A673 (cell line): ENCODE measurements at regions not wholly inside any gene's neighbourhood (a gene's known extent, or its start where the extent isn't known, plus 50 kb on each side); places are given as distances from the start of the nearest gene placed in this dataset.

ENCODE experiments used
- BruUV-seq: library from RNA; stranded (reverse); fragments of 400-500 nt; replicated peaks from 2 replicates; lab custom pipeline; 2021; lab: Mats Ljungman, UMichigan
- CTCF ChIA-PET: fragments of 300-600 bp; sonication (Branson Sonifier 250); formaldehyde crosslinking; loops from one replicate; lab custom pipeline; 2022; ENCODE audit warnings: antibody characterized with exemption; lab: Charles Lee
- POLR2A ChIA-PET: fragments of 300-600 bp; sonication (Branson Sonifier 250); formaldehyde crosslinking; loops from one replicate; lab custom pipeline; 2022; ENCODE audit warnings: antibody characterized with exemption; ENCODE audit not compliant: low non-redundant PET; lab: Charles Lee
- DNase-seq: peaks from one replicate; pipeline ENCODE4 v3.0.0-alpha.2; 2015; ENCODE audit warnings: low spot score
- H3K27ac ChIP-seq: fragments of 200-600 bp; sonication (generic); 2 replicates; pipeline ENCODE4 v1.5.1; 2016; ENCODE audit warnings: mixed run types, low read depth, mild to moderate bottlenecking, mixed read lengths, antibody characterized with exemption, low read length; ENCODE audit not compliant: poor library complexity, severe bottlenecking
- H3K27me3 ChIP-seq: fragments of 200-600 bp; sonication (generic); replicated peaks from 2 replicates; pipeline ENCODE4 v1.6.1; 2017; ENCODE audit warnings: mixed run types, low read depth, mild to moderate bottlenecking, mixed read lengths, antibody characterized with exemption, low read length; ENCODE audit not compliant: insufficient read depth, poor library complexity
- H3K36me3 ChIP-seq: fragments of 200-600 bp; sonication (generic); 2 replicates; pipeline ENCODE4 v1.6.1; 2016; ENCODE audit warnings: mixed run types, mild to moderate bottlenecking, mixed read lengths, antibody characterized with exemption, low read length; ENCODE audit not compliant: insufficient read depth, poor library complexity, severe bottlenecking
- H3K4me1 ChIP-seq: fragments of 200-600 bp; sonication (generic); 2 replicates; pipeline ENCODE4 v1.6.1; 2017; ENCODE audit warnings: mixed run types, mild to moderate bottlenecking, mixed read lengths, antibody characterized with exemption, low read length; ENCODE audit not compliant: insufficient read depth, poor library complexity, severe bottlenecking
- H3K4me3 ChIP-seq: fragments of 200-600 bp; sonication (generic); 2 replicates; pipeline ENCODE4 v1.5.1; 2016; ENCODE audit warnings: low read depth, mixed run types, mild to moderate bottlenecking, mixed read lengths, low read length; ENCODE audit not compliant: poor library complexity, severe bottlenecking
- H3K9me3 ChIP-seq: fragments of 200-600 bp; sonication (generic); 2 replicates; pipeline ENCODE4 v1.6.1; 2016; ENCODE audit warnings: mixed run types, low read depth, mild to moderate bottlenecking, mixed read lengths, antibody characterized with exemption, low read length; ENCODE audit not compliant: poor library complexity, severe bottlenecking
- EZH2 ChIP-seq: fragments of 200-600 bp; sonication (generic); IDR thresholded peaks from 2 replicates; pipeline ENCODE4 v1.6.1; 2017; ENCODE audit warnings: borderline replicate concordance, low read depth, mild to moderate bottlenecking, mixed read lengths, antibody characterized with exemption, low read length; ENCODE audit not compliant: poor library complexity, severe bottlenecking
- intact Hi-C: fragments of 100-400 bp; cut with micrococcal nuclease; formaldehyde crosslinking; loops from one replicate; pipeline ENCODE4 v1.10.0; 2022; ENCODE audit not compliant: unreplicated experiment
- TF ChIP-seq, protein P1 (sequence below): fragments of 300-800, 200-600 bp; sonication (generic); conservative IDR thresholded peaks from 2 replicates; pipeline ENCODE4 v1.5.1; 2017; ENCODE audit warnings: low read depth, mild to moderate bottlenecking, antibody characterized with exemption, low read length, moderate library complexity, mixed read lengths

- Histone ChIP-seq H3K4me1 (no peaks in the 10 kb centered on the region), H3K4me3 (no peak overlapping the region), H3K27ac (no peak overlapping the region), H3K9me3 (peaks cover 3% of the 10 kb centered on the region), H3K36me3 (no peaks in the 10 kb centered on the region), H3K27me3 (no peaks in the 10 kb centered on the region)
- ChIA-PET CTCF (no interaction called here), POLR2A (no interaction called here)
- BruUV-seq, result no TSS peak
- TF ChIP-seq EZH2, result no peak
- TF ChIP-seq, protein P1, sequence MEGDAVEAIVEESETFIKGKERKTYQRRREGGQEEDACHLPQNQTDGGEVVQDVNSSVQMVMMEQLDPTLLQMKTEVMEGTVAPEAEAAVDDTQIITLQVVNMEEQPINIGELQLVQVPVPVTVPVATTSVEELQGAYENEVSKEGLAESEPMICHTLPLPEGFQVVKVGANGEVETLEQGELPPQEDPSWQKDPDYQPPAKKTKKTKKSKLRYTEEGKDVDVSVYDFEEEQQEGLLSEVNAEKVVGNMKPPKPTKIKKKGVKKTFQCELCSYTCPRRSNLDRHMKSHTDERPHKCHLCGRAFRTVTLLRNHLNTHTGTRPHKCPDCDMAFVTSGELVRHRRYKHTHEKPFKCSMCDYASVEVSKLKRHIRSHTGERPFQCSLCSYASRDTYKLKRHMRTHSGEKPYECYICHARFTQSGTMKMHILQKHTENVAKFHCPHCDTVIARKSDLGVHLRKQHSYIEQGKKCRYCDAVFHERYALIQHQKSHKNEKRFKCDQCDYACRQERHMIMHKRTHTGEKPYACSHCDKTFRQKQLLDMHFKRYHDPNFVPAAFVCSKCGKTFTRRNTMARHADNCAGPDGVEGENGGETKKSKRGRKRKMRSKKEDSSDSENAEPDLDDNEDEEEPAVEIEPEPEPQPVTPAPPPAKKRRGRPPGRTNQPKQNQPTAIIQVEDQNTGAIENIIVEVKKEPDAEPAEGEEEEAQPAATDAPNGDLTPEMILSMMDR, result no peak
- intact Hi-C loops, result no loop called here
- no peak for DNase-seq
Observed at GRCh38 chr18:38456253-38456652, 890.7 kb upstream of the CELF4 start.

DNA sequence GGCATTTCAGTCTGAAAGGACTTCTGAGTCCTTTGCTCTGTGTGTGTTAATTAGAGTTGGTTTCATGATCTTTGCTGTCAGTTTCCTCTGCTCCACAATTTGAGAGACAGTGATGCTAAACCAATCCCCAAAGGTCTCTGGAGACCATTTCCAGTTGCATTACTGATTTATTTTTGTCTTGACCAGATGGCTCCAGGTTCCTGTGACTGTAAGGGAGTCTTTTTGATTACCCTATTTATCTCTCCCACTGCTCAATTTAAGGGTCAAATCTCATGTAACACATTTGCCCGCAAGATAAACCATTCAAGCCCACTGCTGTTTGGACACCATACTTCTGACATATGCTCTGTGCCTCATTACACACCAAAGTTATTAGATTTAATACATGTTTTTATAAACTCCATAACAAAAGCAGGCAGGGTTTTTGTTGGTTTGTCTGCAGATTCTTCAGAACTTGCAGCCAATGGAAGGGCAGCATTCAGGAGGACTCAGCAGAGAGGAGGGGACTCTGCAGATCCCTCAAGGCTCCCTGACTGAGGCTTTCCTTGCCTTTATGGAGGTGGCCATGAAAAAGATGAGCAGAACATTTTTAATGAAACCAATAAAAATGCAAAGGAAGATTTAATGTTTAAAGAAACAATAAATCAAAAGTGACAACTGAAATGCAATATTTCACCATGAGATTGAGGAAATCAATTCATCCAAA, 889.3 kb upstream of the CELF4 start:
- Histone ChIP-seq H3K4me3 (no peak overlapping the region), H3K9me3 (peaks cover 3% of the 10 kb centered on the region), H3K4me1 (no peaks in the 10 kb centered on the region), H3K27me3 (no peaks in the 10 kb centered on the region), H3K27ac (no peak overlapping the region), H3K36me3 (no peaks in the 10 kb centered on the region)
- DNase-seq, result no peak
- intact Hi-C loops, result no loop called here
- TF ChIP-seq EZH2, result no peak
- TF ChIP-seq, protein P1, result no peak
- POLR2A ChIA-PET, result no interaction called here
- no TSS peak for BruUV-seq
- CTCF ChIA-PET, result no interaction called here

- peaks cover 3% of the 10 kb centered on the region for H3K9me3 ChIP-seq
- no peaks in the 10 kb centered on the region for H3K36me3 ChIP-seq
- no peak overlapping the region for H3K27ac ChIP-seq
- CTCF ChIA-PET, result no interaction called here
- no peak for DNase-seq
- TF ChIP-seq, protein P1, result no peak
- TF ChIP-seq EZH2, result no peak
- H3K4me3 ChIP-seq, result no peak overlapping the region
- H3K4me1 ChIP-seq, result no peaks in the 10 kb centered on the region
- POLR2A ChIA-PET, result no interaction called here
- BruUV-seq, result no TSS peak
- intact Hi-C loops, result no loop called here
- H3K27me3 ChIP-seq, result no peaks in the 10 kb centered on the region
Observed at GRCh38 chr18:38453880-38454279, 888.3 kb upstream of the CELF4 start.
